HEK293 (cell line): ENCODE measurements at regions not wholly inside any gene's neighbourhood (a gene's known extent, or its start where the extent isn't known, plus 50 kb on each side); places are given as distances from the start of the nearest gene placed in this dataset.
A peak's percentile ranks its signal among the peaks of the same experiment; 100 is the strongest.
"Not testable (repeated sequence)": the region's sequence is repeated elsewhere in the genome, so short reads cannot be mapped to it uniquely, and the experiment has no call there.

Experiments used
- CTCF ChIA-PET: fragments of 350-600 bp; formaldehyde crosslinking; extraction: SDS; loops from one replicate; lab custom pipeline; 2021; ENCODE audit warnings: antibody characterized with exemption; lab: Yijun Ruan, JAX
- POLR2A ChIA-PET: fragments of 300-600 bp; formaldehyde crosslinking; extraction: SDS; loops from one replicate; lab custom pipeline; 2020; ENCODE audit warnings: antibody characterized with exemption, inconsistent platforms; lab: Yijun Ruan, JAX
- H3K27ac ChIP-seq: fragments of 200-500 bp; sonication (Bioruptor generic); 2 replicates; pipeline ENCODE4 v1.5.1; 2014; ENCODE audit warnings: low read depth, low read length, control low read depth, inconsistent platforms; ENCODE audit errors: extremely low read depth
- H3K36me3 ChIP-seq, 2 experiments: fragments of 200-500 bp in 1 of 2; sonication (Bioruptor generic) in 1 of 2; 1 replicate in 1 of 2; 2 replicates in 1 of 2; pipeline ENCODE4 v1.5.1; 2014 to 2017; ENCODE audit warnings: inconsistent platforms in 2 of 2, low read length in 2 of 2; ENCODE audit not compliant: control insufficient read depth in 2 of 2, insufficient read depth in 1 of 2
- H3K4me1 ChIP-seq: fragments of 200-500 bp; sonication (Bioruptor generic); 2 replicates; pipeline ENCODE4 v1.5.1; 2014; ENCODE audit warnings: mild to moderate bottlenecking, low read length, inconsistent platforms; ENCODE audit not compliant: control insufficient read depth, insufficient read depth
- H3K4me3 ChIP-seq: 2 replicates; pipeline ENCODE4 v1.5.1; 2011; ENCODE audit warnings: low read depth, mild to moderate bottlenecking, control low read depth, low read length, moderate library complexity
- H3K9me3 ChIP-seq: fragments of 200-500 bp; sonication (Bioruptor generic); 2 replicates; pipeline ENCODE4 v1.5.1; 2014; ENCODE audit warnings: low read depth, low read length, inconsistent platforms; ENCODE audit not compliant: control insufficient read depth, insufficient read depth
- GLIS1 ChIP-seq: fragments of 450-650 bp; formaldehyde crosslinking; IDR thresholded peaks from 2 replicates; pipeline ENCODE4 v1.5.1; 2016; ENCODE audit warnings: missing biosample characterization, missing genetic modification characterization
- KLF1 ChIP-seq: fragments of 450-650 bp; formaldehyde crosslinking; IDR thresholded peaks from 2 replicates; pipeline ENCODE4 v1.5.1; 2016; ENCODE audit warnings: missing biosample characterization, missing genetic modification characterization
- MEIS1 ChIP-seq: sonication (generic); formaldehyde crosslinking; IDR thresholded peaks from 2 replicates; pipeline ENCODE4 v1.8.1; 2022; ENCODE audit warnings: missing genetic modification reagents, mild to moderate bottlenecking, borderline replicate concordance
- PBX3 ChIP-seq: sonication (generic); formaldehyde crosslinking; IDR thresholded peaks from 2 replicates; pipeline ENCODE4 v1.8.1; 2022; ENCODE audit warnings: mild to moderate bottlenecking, moderate library complexity, missing genetic modification reagents
- WT1 ChIP-seq: fragments of 450-650 bp; formaldehyde crosslinking; IDR thresholded peaks from 2 replicates; pipeline ENCODE4 v1.5.1; 2016; ENCODE audit warnings: missing biosample characterization, missing genetic modification characterization
- ZBTB6 ChIP-seq: fragments of 450-650 bp; formaldehyde crosslinking; IDR thresholded peaks from 2 replicates; pipeline ENCODE4 v1.5.1; 2017; ENCODE audit warnings: missing biosample characterization, missing genetic modification characterization
- ZNF112 ChIP-seq: fragments of 450-650 bp; formaldehyde crosslinking; IDR thresholded peaks from 2 replicates; pipeline ENCODE4 v1.5.0; 2017; ENCODE audit warnings: missing biosample characterization, missing genetic modification characterization
- ZNF132 ChIP-seq: fragments of 450-650 bp; formaldehyde crosslinking; IDR thresholded peaks from 2 replicates; pipeline ENCODE4 v1.5.1; 2017; ENCODE audit warnings: missing biosample characterization, missing genetic modification characterization, borderline replicate concordance
- ZNF133 ChIP-seq: fragments of 450-650 bp; formaldehyde crosslinking; IDR thresholded peaks from 2 replicates; pipeline ENCODE4 v1.5.1; 2016; ENCODE audit warnings: missing biosample characterization, missing genetic modification characterization
- ZNF146 ChIP-seq: fragments of 450-650 bp; formaldehyde crosslinking; IDR thresholded peaks from 2 replicates; pipeline ENCODE4 v1.5.1; 2016; ENCODE audit warnings: missing biosample characterization, missing genetic modification characterization
- ZNF280C ChIP-seq: fragments of 450-650 bp; formaldehyde crosslinking; IDR thresholded peaks from 2 replicates; pipeline ENCODE4 v1.5.1; 2016; ENCODE audit warnings: missing biosample characterization, missing genetic modification characterization
- ZNF335 ChIP-seq: fragments of 450-650 bp; formaldehyde crosslinking; conservative IDR thresholded peaks from 2 replicates; pipeline ENCODE4 v1.5.1; 2016; ENCODE audit warnings: missing biosample characterization, missing genetic modification characterization
- ZNF350 ChIP-seq: fragments of 450-650 bp; formaldehyde crosslinking; IDR thresholded peaks from 2 replicates; pipeline ENCODE4 v1.5.0; 2017; ENCODE audit warnings: missing biosample characterization, mild to moderate bottlenecking, missing genetic modification characterization
- ZNF37A ChIP-seq: fragments of 450-650 bp; IDR thresholded peaks from 2 replicates; pipeline ENCODE4 v1.5.1; 2018; ENCODE audit warnings: missing biosample characterization, missing genetic modification characterization
- ZNF449 ChIP-seq: fragments of 450-650 bp; formaldehyde crosslinking; IDR thresholded peaks from 2 replicates; pipeline ENCODE4 v1.5.1; 2017; ENCODE audit warnings: missing biosample characterization, mild to moderate bottlenecking, missing genetic modification characterization, moderate library complexity
- ZNF561 ChIP-seq: fragments of 450-650 bp; IDR thresholded peaks from 2 replicates; pipeline ENCODE4 v1.5.1; 2018; ENCODE audit warnings: missing biosample characterization, missing genetic modification characterization, borderline replicate concordance
- ZNF704 ChIP-seq: fragments of 450-650 bp; formaldehyde crosslinking; IDR thresholded peaks from 2 replicates; pipeline ENCODE4 v1.5.1; 2016; ENCODE audit warnings: missing biosample characterization, missing genetic modification characterization
- ZSCAN30 ChIP-seq: fragments of 450-650 bp; IDR thresholded peaks from 2 replicates; pipeline ENCODE4 v1.5.1; 2018; ENCODE audit warnings: missing biosample characterization, mild to moderate bottlenecking, missing genetic modification characterization, moderate library complexity

- ChIA-PET POLR2A (no interaction called here), CTCF (no interaction called here)
- Histone ChIP-seq H3K27ac (no peak overlapping the region), H3K36me3 (no peaks in the 10 kb centered on the region), H3K4me3 (no peak overlapping the region), H3K9me3 (no peaks in the 10 kb centered on the region), H3K4me1 (no peaks in the 10 kb centered on the region)
- TF ChIP-seq ZNF37A (tag by site-specific recombination) (no peak), ZNF335 (tag by site-specific recombination) (no peak), ZNF561 (no peak), ZNF133 (tag by site-specific recombination) (no peak), KLF1 (tag by site-specific recombination) (0 out of 2 replicates have a peak, but pooled peaks have one; percentile 30), ZNF112 (tag by site-specific recombination) (no peak), ZNF280C (no peak), ZNF146 (tag by site-specific recombination) (no peak), ZNF449 (tag by site-specific recombination) (no peak), MEIS1 (no peak), GLIS1 (peak; percentile 29; the same call in 1 of the 2 replicates), ZNF132 (tag by site-specific recombination) (no peak), ZNF704 (tag by site-specific recombination) (no peak), ZNF350 (no peak), WT1 (0 out of 2 replicates have a peak, but pooled peaks have one; percentile 19), ZSCAN30 (tag by site-specific recombination) (no peak), PBX3 (no peak), ZBTB6 (tag by site-specific recombination) (no peak)
Measured at GRCh38 chr5:71790433-71790832, 71.4 kb downstream of the CARTPT start.

GRCh38 chr5:71792041-71792440 is 73.0 kb downstream of the CARTPT start:
- H3K36me3 ChIP-seq, CTCF ChIA-PET, H3K27ac ChIP-seq, H3K9me3 ChIP-seq, H3K4me1 ChIP-seq, H3K4me3 ChIP-seq, POLR2A ChIA-PET: not testable (repeated sequence)
